Transverse colon (tissue), 4 donors: ENCODE measurements at regions not wholly inside any gene's neighbourhood (a gene's known extent, or its start where the extent isn't known, plus 50 kb on each side); places are given as distances from the start of the nearest gene placed in this dataset.

Experiments used
- DNase-seq: peaks from one replicate; pipeline ENCODE4 v3.0.0-alpha.2; 2019
- H3K27ac ChIP-seq, 4 donors: fragments of 200-600 bp; sonication (generic); 2 replicates each; pipeline ENCODE4 v1.5.1; 2016 to 2018; ENCODE audit warnings: inconsistent platforms in 4 of 4
- H3K27me3 ChIP-seq: fragments of 200-600 bp; sonication (generic); 2 replicates; pipeline ENCODE4 v1.5.1; 2017; ENCODE audit warnings: inconsistent platforms
- H3K36me3 ChIP-seq, 4 donors: fragments of 200-600 bp; sonication (generic); 2 replicates each; pipeline ENCODE4 v1.5.1; 2017 to 2019; ENCODE audit warnings: inconsistent platforms in 4 of 4
- H3K4me1 ChIP-seq, 4 donors: fragments of 200-600 bp; sonication (generic); 2 replicates each; pipeline ENCODE4 v1.5.1; 2017 to 2020; ENCODE audit warnings: inconsistent platforms in 4 of 4
- H3K4me3 ChIP-seq, 4 donors: fragments of 200-600 bp; sonication (generic); 1 replicate in 1 of 4; 2 replicates in 3 of 4; pipeline versions ENCODE4 v1.5.1 to v1.6.1; 2017 to 2019; ENCODE audit warnings: inconsistent platforms in 4 of 4
- H3K9me3 ChIP-seq, 2 donors: fragments of 200-600 bp; sonication (generic); 2 replicates each; pipeline ENCODE4 v1.5.1; 2017 to 2019; ENCODE audit warnings: inconsistent platforms in 2 of 2
- CTCF ChIP-seq, 5 experiments: fragments of 200-600 bp in 3 of 5; fragments of 450-650 bp in 2 of 5; sonication (generic) in 3 of 5; IDR thresholded peaks; 1 replicate in 2 of 5; 2 replicates in 3 of 5; pipeline ENCODE4 v1.5.1; 2016 to 2017; ENCODE audit warnings: antibody characterized with exemption in 5 of 5, inconsistent platforms in 3 of 5, mild to moderate bottlenecking in 2 of 5, moderate library complexity in 1 of 5
- EP300 ChIP-seq: sonication (generic); formaldehyde crosslinking; IDR thresholded peaks from one replicate; pipeline ENCODE4 v1.6.1; 2017; ENCODE audit warnings: antibody characterized with exemption, low read depth
- POLR2A ChIP-seq: fragments of 450-650 bp; IDR thresholded peaks from one replicate; pipeline ENCODE4 v1.6.1; 2016; ENCODE audit warnings: antibody characterized with exemption, mild to moderate bottlenecking, moderate library complexity
- POLR2AphosphoS5 ChIP-seq, 3 donors: sonication (generic); formaldehyde crosslinking; IDR thresholded peaks; one replicate each; pipeline ENCODE4 v1.6.1; 2016; ENCODE audit warnings: antibody characterized with exemption in 3 of 3
- WGBS, 2 donors: methylation state at CpG; one replicate each; pipeline ENCODE4 v1.1.5; 2018; ENCODE audit warnings: low coverage in 1 of 2; 5-methylcytosine and 5-hydroxymethylcytosine counted together
- in situ Hi-C, 4 donors: fragments of 200-750 bp; cut with MboI; loops; one replicate each; pipeline versions ENCODE4 v1.15.0 to v1.15.1; 2017; ENCODE audit warnings: low sequenced_read_pairs in 3 of 4, low pct_ligation_motif_present in 1 of 4, low pct_unique_long_range_greater_than_20kb in 1 of 4
- intact Hi-C: fragments of 100-400 bp; cut with DNase I; formaldehyde crosslinking; loops from one replicate; pipeline ENCODE4 v1.15.1; 2023; ENCODE audit warnings: low total_unique reads

- 39 to 55% methylated on average over 4 to 5 of the region's 5 CpGs for WGBS, 2 donors
- Histone ChIP-seq H3K4me1 (no peaks in the 10 kb centered on the region), H3K27me3 (no peaks in the 10 kb centered on the region), H3K36me3 (no peaks in the 10 kb centered on the region), H3K9me3 (no peaks in the 10 kb centered on the region), H3K4me3 (no peak overlapping the region), H3K27ac (no peak overlapping the region)
- TF ChIP-seq EP300 (no peak), POLR2A (no peak), CTCF (IDR thresholded peaks at IDR 0.05) (no peak), POLR2AphosphoS5 (IDR thresholded peaks at IDR 0.05) (no peak)
- DNase-seq: no peak
- intact Hi-C loops (no loop called here), in situ Hi-C loops (no loop called here)
Measured at GRCh38 chr15:97319291-97319690, 641.2 kb upstream of the ARRDC4 start.

- DNase-seq: no peak
- Histone ChIP-seq H3K27ac (no peak overlapping the region), H3K9me3 (peaks cover 0 to 6% of the 10 kb centered on the region in 2 donors), H3K4me3 (no peak overlapping the region), H3K36me3 (no peaks in the 10 kb centered on the region), H3K4me1 (no peaks in the 10 kb centered on the region), H3K27me3 (no peaks in the 10 kb centered on the region)
- TF ChIP-seq POLR2AphosphoS5 (IDR thresholded peaks at IDR 0.05): no peak
- no peak for TF ChIP-seq POLR2A
- TF ChIP-seq EP300: no peak
- no peak for TF ChIP-seq CTCF (IDR thresholded peaks at IDR 0.05)
- in situ Hi-C loops: no loop called here
- intact Hi-C loops: no loop called here
- WGBS, 2 donors: 95% methylated on average over 2 of the region's 2 CpGs
Measured at GRCh38 chr15:97346221-97346620, 614.3 kb upstream of the ARRDC4 start.

- in situ Hi-C loops (no loop called here), intact Hi-C loops (no loop called here)
- Histone ChIP-seq H3K27ac (no peak overlapping the region), H3K4me1 (no peaks in the 10 kb centered on the region), H3K4me3 (no peak overlapping the region), H3K27me3 (no peaks in the 10 kb centered on the region), H3K36me3 (no peaks in the 10 kb centered on the region), H3K9me3 (peaks cover 0 to 6% of the 10 kb centered on the region in 2 donors)
- 66% methylated on average over 4 of the region's 4 CpGs; no CpG with 5 or more reads in 1 of the 2 donors for WGBS, 2 donors
- no peak for DNase-seq
- TF ChIP-seq EP300: no peak
Measured at GRCh38 chr15:97350813-97351212, 609.7 kb upstream of the ARRDC4 start.

GRCh38 chr15:97383516-97383915, 577.0 kb upstream of the ARRDC4 start:
- in situ Hi-C loops: no loop called here
- 72 to 78% methylated on average over 3 of the region's 3 CpGs for WGBS, 2 donors
- no peak overlapping the region for H3K27ac ChIP-seq
- no peaks in the 10 kb centered on the region for H3K9me3 ChIP-seq
- DNase-seq: no peak
- H3K27me3 ChIP-seq: no peaks in the 10 kb centered on the region
- TF ChIP-seq EP300 (no peak), POLR2A (no peak), CTCF (IDR thresholded peaks at IDR 0.05) (no peak), POLR2AphosphoS5 (IDR thresholded peaks at IDR 0.05) (no peak)
- intact Hi-C loops: no loop called here
- H3K4me1 ChIP-seq: no peaks in the 10 kb centered on the region
- no peak overlapping the region for H3K4me3 ChIP-seq
- no peaks in the 10 kb centered on the region for H3K36me3 ChIP-seq

GRCh38 chr15:97386940-97387339, 573.6 kb upstream of the ARRDC4 start:
- no peaks in the 10 kb centered on the region for H3K4me1 ChIP-seq
- H3K4me3 ChIP-seq: no peak overlapping the region
- intact Hi-C loops: no loop called here
- no peak for DNase-seq
- H3K27ac ChIP-seq: no peak overlapping the region
- in situ Hi-C loops: no loop called here
- H3K9me3 ChIP-seq: no peaks in the 10 kb centered on the region
- 79 to 81% methylated on average over 3 to 5 of the region's 5 CpGs for WGBS, 2 donors
- no peak for TF ChIP-seq POLR2AphosphoS5 (IDR thresholded peaks at IDR 0.05)
- no peak for TF ChIP-seq CTCF (IDR thresholded peaks at IDR 0.05)
- TF ChIP-seq EP300: no peak
- TF ChIP-seq POLR2A: no peak
- no peaks in the 10 kb centered on the region for H3K27me3 ChIP-seq
- no peaks in the 10 kb centered on the region for H3K36me3 ChIP-seq
